Activated naive CD4-positive, alpha-beta T cell treated with anti-CD3 and anti-CD28 coated beads, Interleukin-2, amount 50 U/mL, for 72 hours (primary cell): ENCODE measurements at regions not wholly inside any gene's neighbourhood (a gene's known extent, or its start where the extent isn't known, plus 50 kb on each side); places are given as distances from the start of the nearest gene placed in this dataset.
A peak's percentile ranks its signal among the peaks of the same experiment; 100 is the strongest.
"Not testable (repeated sequence)": the region's sequence is repeated elsewhere in the genome, so short reads cannot be mapped to it uniquely, and the experiment has no call there.

Experiments
- ATAC-seq, 2 donors: fragments of 150-1000 bp; cut with Tn5 transposase; 2 replicates each; pipeline ENCODE4 v1.10.0; 2021; ENCODE audit warnings: mild to moderate bottlenecking in 2 of 2, moderate library complexity in 2 of 2
- DNase-seq, 2 donors: peaks; one replicate each; pipeline ENCODE4 v3.0.0; 2021 to 2022; ENCODE audit warnings: low spot score in 2 of 2
- H3K27ac Mint-ChIP-seq, 2 donors: one replicate each; pipeline ENCODE4 v1.8.0; 2022; ENCODE audit warnings: mild to moderate bottlenecking in 2 of 2, mixed read lengths in 2 of 2
- H3K36me3 Mint-ChIP-seq, 2 donors: one replicate each; pipeline ENCODE4 v1.8.0; 2022; ENCODE audit warnings: mixed read lengths in 2 of 2
- H3K9me3 Mint-ChIP-seq, 2 donors: one replicate each; pipeline ENCODE4 v1.8.0; 2022; ENCODE audit warnings: mixed read lengths in 2 of 2

- Mint-ChIP-seq H3K9me3 (peaks cover 11 to 16% of the 10 kb centered on the region in 2 donors), H3K36me3 (peaks cover 7 to 12% of the 10 kb centered on the region in 2 donors), H3K27ac (no peak overlapping the region)
- no peak for ATAC-seq
- DNase-seq = no peak
These were observed 341.6 kb downstream of the QKI start for GRCh38 chr6:163756079-163756478.

- ATAC-seq = no peak
- Mint-ChIP-seq H3K27ac (no peak overlapping the region), H3K9me3 (peaks cover 11 to 16% of the 10 kb centered on the region in 2 donors), H3K36me3 (peaks cover 7 to 12% of the 10 kb centered on the region in 2 donors)
- no peak for DNase-seq
These were observed 340.3 kb downstream of the QKI start for GRCh38 chr6:163754866-163755265.

GRCh38 chr6:163753430-163753829 lies 338.9 kb downstream of the QKI start:
- Mint-ChIP-seq H3K27ac (no peak overlapping the region), H3K9me3 (peaks cover 11 to 16% of the 10 kb centered on the region in 2 donors), H3K36me3 (peaks cover 7 to 12% of the 10 kb centered on the region in 2 donors)
- DNase-seq (no peak), ATAC-seq (peak in 1 of 2 donors; percentile 54)

GRCh38 chr6:163752446-163752845 lies 337.9 kb downstream of the QKI start:
- Mint-ChIP-seq H3K9me3 (peaks cover 11 to 13% of the 10 kb centered on the region in 2 donors), H3K27ac (no peak overlapping the region), H3K36me3 (peaks cover 7 to 12% of the 10 kb centered on the region in 2 donors)
- DNase-seq = no peak
- no peak for ATAC-seq

- H3K27ac Mint-ChIP-seq = peak overlapping the region in 1 of 2 donors; percentile 41
- peak in 1 of 2 donors; percentile 56 for ATAC-seq
- no peak for DNase-seq
- H3K36me3 Mint-ChIP-seq = peaks cover 7 to 12% of the 10 kb centered on the region in 2 donors
- H3K9me3 Mint-ChIP-seq = peaks cover 11 to 12% of the 10 kb centered on the region in 2 donors
These were observed 336.6 kb downstream of the QKI start for GRCh38 chr6:163751032-163751525.

GRCh38 chr6:163750431-163751031 lies 336.0 kb downstream of the QKI start:
- ATAC-seq = peak in 1 of 2 donors; percentile 52
- Mint-ChIP-seq H3K27ac (peak overlapping the region in 1 of 2 donors; percentile 41), H3K9me3 (peaks cover 11 to 12% of the 10 kb centered on the region in 2 donors), H3K36me3 (peaks cover 7 to 12% of the 10 kb centered on the region in 2 donors)
- DNase-seq = no peak

- Mint-ChIP-seq H3K9me3 (peaks cover 5 to 7% of the 10 kb centered on the region in 2 donors), H3K27ac (no peak overlapping the region), H3K36me3 (peaks cover 7% of the 10 kb centered on the region in 2 donors)
- ATAC-seq = no peak
- DNase-seq = no peak
These were observed 334.4 kb downstream of the QKI start for GRCh38 chr6:163748886-163749285.

GRCh38 chr6:163748036-163748435 lies 333.5 kb downstream of the QKI start:
- Mint-ChIP-seq H3K9me3 (peaks cover 5 to 7% of the 10 kb centered on the region in 2 donors), H3K27ac (no peak overlapping the region), H3K36me3 (peaks cover 7% of the 10 kb centered on the region in 2 donors)
- no peak for DNase-seq
- no peak for ATAC-seq

GRCh38 chr6:163747058-163747457 lies 332.5 kb downstream of the QKI start:
- DNase-seq, H3K27ac Mint-ChIP-seq, ATAC-seq, H3K9me3 Mint-ChIP-seq, H3K36me3 Mint-ChIP-seq: not testable (repeated sequence)

- H3K36me3 Mint-ChIP-seq = no peaks in the 10 kb centered on the region
- H3K27ac Mint-ChIP-seq = no peak overlapping the region
- no peak for DNase-seq
- no peak for ATAC-seq
- H3K9me3 Mint-ChIP-seq = no peaks in the 10 kb centered on the region
These were observed 331.2 kb downstream of the QKI start for GRCh38 chr6:163745536-163746400.

- no peak for ATAC-seq
- Mint-ChIP-seq H3K9me3 (no peaks in the 10 kb centered on the region), H3K36me3 (no peaks in the 10 kb centered on the region), H3K27ac (no peak overlapping the region)
- DNase-seq = no peak
These were observed 329.9 kb downstream of the QKI start for GRCh38 chr6:163744256-163744925.

GRCh38 chr6:163743796-163744195 lies 329.3 kb downstream of the QKI start:
- no peak for DNase-seq
- no peak overlapping the region for H3K27ac Mint-ChIP-seq

GRCh38 chr6:163741743-163742363 lies 327.3 kb downstream of the QKI start:
- H3K9me3 Mint-ChIP-seq = no peaks in the 10 kb centered on the region
- no peak overlapping the region for H3K27ac Mint-ChIP-seq
- ATAC-seq (no peak), DNase-seq (no peak)
- no peaks in the 10 kb centered on the region for H3K36me3 Mint-ChIP-seq

More at GRCh38 chr6:163743796-163744195, 329.3 kb downstream of the QKI start:
- no peaks in the 10 kb centered on the region for H3K36me3 Mint-ChIP-seq
- no peak for ATAC-seq
- no peaks in the 10 kb centered on the region for H3K9me3 Mint-ChIP-seq

GRCh38 chr6:163741342-163741741 lies 326.8 kb downstream of the QKI start:
- no peaks in the 10 kb centered on the region for H3K36me3 Mint-ChIP-seq
- no peak overlapping the region for H3K27ac Mint-ChIP-seq
- H3K9me3 Mint-ChIP-seq = no peaks in the 10 kb centered on the region
- no peak for ATAC-seq
- no peak for DNase-seq

- no peak for ATAC-seq
These were observed 325.4 kb downstream of the QKI start for GRCh38 chr6:163739966-163740365.

GRCh38 chr6:163739408-163739725 lies 324.8 kb downstream of the QKI start:
- Mint-ChIP-seq H3K36me3 (no peaks in the 10 kb centered on the region), H3K27ac (no peak overlapping the region), H3K9me3 (no peaks in the 10 kb centered on the region)
- ATAC-seq (no peak), DNase-seq (no peak)

More at GRCh38 chr6:163739966-163740365, 325.4 kb downstream of the QKI start:
- no peak overlapping the region for H3K27ac Mint-ChIP-seq
- no peaks in the 10 kb centered on the region for H3K36me3 Mint-ChIP-seq
- DNase-seq = no peak
- no peaks in the 10 kb centered on the region for H3K9me3 Mint-ChIP-seq
